HG03432 (cell line): ENCODE measurements at regions not wholly inside any gene's neighbourhood (a gene's known extent, or its start where the extent isn't known, plus 50 kb on each side); places are given as distances from the start of the nearest gene placed in this dataset.
A peak's percentile ranks its signal among the peaks of the same experiment; 100 is the strongest.
"Not testable (repeated sequence)": the region's sequence is repeated elsewhere in the genome, so short reads cannot be mapped to it uniquely, and the experiment has no call there.

Experiments
- ATAC-seq: cut with Tn5 transposase; IDR thresholded peaks from one replicate; pipeline ENCODE4 v1.9.1; 2021; ENCODE audit warnings: mild to moderate bottlenecking, moderate library complexity; ENCODE audit not compliant: unreplicated experiment

- ATAC-seq, result no peak
Measured at GRCh38 chrX:40852586-40852985, 117.2 kb upstream of the MED14 start.

GRCh38 chrX:40853004-40853815 is 117.9 kb upstream of the MED14 start:
- ATAC-seq, result no peak

GRCh38 chrX:40853816-40854123 is 118.4 kb upstream of the MED14 start:
- no peak for ATAC-seq

- ATAC-seq, result no peak
Measured at GRCh38 chrX:40854242-40854641, 118.9 kb upstream of the MED14 start.

- ATAC-seq, result no peak
Measured at GRCh38 chrX:40855411-40855810, 120.1 kb upstream of the MED14 start.

- ATAC-seq, result no peak
Measured at GRCh38 chrX:40855932-40856515, 120.7 kb upstream of the MED14 start.

GRCh38 chrX:40861952-40862554 is 126.7 kb upstream of the MED14 start:
- ATAC-seq, result not testable (repeated sequence)

- ATAC-seq, result not testable (repeated sequence)
Measured at GRCh38 chrX:40863260-40863659, 127.9 kb upstream of the MED14 start.

- no peak for ATAC-seq
Measured at GRCh38 chrX:40863671-40864070, 128.3 kb upstream of the MED14 start.

- no peak for ATAC-seq
Measured at GRCh38 chrX:40864972-40865371, 129.6 kb upstream of the MED14 start.

GRCh38 chrX:40866893-40867292 is 131.6 kb upstream of the MED14 start:
- ATAC-seq, result no peak

- no peak for ATAC-seq
Measured at GRCh38 chrX:40867352-40867751, 132.0 kb upstream of the MED14 start.

- ATAC-seq, result no peak
Measured at GRCh38 chrX:40868868-40869267, 133.5 kb upstream of the MED14 start.

GRCh38 chrX:40870982-40871381 is 135.6 kb upstream of the MED14 start:
- ATAC-seq, result not testable (repeated sequence)

- peak; percentile 85 for ATAC-seq
Measured at GRCh38 chrX:40871385-40872082, 136.2 kb upstream of the MED14 start.

- no peak for ATAC-seq
Measured at GRCh38 chrX:40872351-40872750, 137.0 kb upstream of the MED14 start.

GRCh38 chrX:40875476-40875875 is 140.1 kb upstream of the MED14 start:
- ATAC-seq, result no peak

GRCh38 chrX:40877887-40878286 is 142.5 kb upstream of the MED14 start:
- no peak for ATAC-seq

GRCh38 chrX:40878766-40879165 is 143.4 kb upstream of the MED14 start:
- no peak for ATAC-seq

- ATAC-seq, result not testable (repeated sequence)
Measured at GRCh38 chrX:40879172-40879571, 143.8 kb upstream of the MED14 start.

GRCh38 chrX:40880712-40881111 is 145.4 kb upstream of the MED14 start:
- no peak for ATAC-seq
